Adipocyte (in vitro differentiated cells): ENCODE measurements at regions not wholly inside any gene's neighbourhood (a gene's known extent, or its start where the extent isn't known, plus 50 kb on each side); places are given as distances from the start of the nearest gene placed in this dataset.

Experiments
- DNase-seq: peaks from one replicate; pipeline ENCODE4 v3.0.0-alpha.2; 2015; ENCODE audit warnings: low read depth
- H3K27me3 ChIP-seq: replicated peaks from 2 replicates; pipeline ENCODE4 v1.7.0; 2013; ENCODE audit warnings: mild to moderate bottlenecking, low read length, moderate library complexity; ENCODE audit not compliant: control insufficient read depth, insufficient read depth
- H3K36me3 ChIP-seq: 2 replicates; pipeline ENCODE4 v1.7.0; 2013; ENCODE audit warnings: low read length, mild to moderate bottlenecking, moderate library complexity; ENCODE audit not compliant: control insufficient read depth, insufficient read depth, severe bottlenecking
- H3K4me1 ChIP-seq: 2 replicates; pipeline ENCODE4 v1.7.0; 2013; ENCODE audit warnings: mild to moderate bottlenecking, low read length, moderate library complexity; ENCODE audit not compliant: control insufficient read depth, insufficient read depth
- H3K4me3 ChIP-seq: 2 replicates; pipeline ENCODE4 v1.7.0; 2013; ENCODE audit warnings: mild to moderate bottlenecking, low read length, moderate library complexity
- H3K9ac ChIP-seq: 2 replicates; pipeline ENCODE4 v1.7.0; 2013; ENCODE audit warnings: mild to moderate bottlenecking, low read length, moderate library complexity
- H3K9me3 ChIP-seq: 2 replicates; pipeline ENCODE4 v1.7.0; 2013; ENCODE audit warnings: mild to moderate bottlenecking, low read length, moderate library complexity; ENCODE audit not compliant: control insufficient read depth

GRCh38 chr11:116510166-116510565, 262.6 kb downstream of the BUD13 start:
- H3K9me3 ChIP-seq, result no peaks in the 10 kb centered on the region
- no peaks in the 10 kb centered on the region for H3K4me1 ChIP-seq
- H3K27me3 ChIP-seq, result peaks cover 30% of the 10 kb centered on the region
- H3K36me3 ChIP-seq, result no peaks in the 10 kb centered on the region
- DNase-seq, result no peak
- no peak overlapping the region for H3K4me3 ChIP-seq
- H3K9ac ChIP-seq, result no peak overlapping the region

- Histone ChIP-seq H3K4me3 (no peak overlapping the region), H3K27me3 (peaks cover 30% of the 10 kb centered on the region), H3K36me3 (no peaks in the 10 kb centered on the region), H3K9ac (no peak overlapping the region), H3K9me3 (no peaks in the 10 kb centered on the region), H3K4me1 (no peaks in the 10 kb centered on the region)
- no peak for DNase-seq
Observed at GRCh38 chr11:116509551-116509950, 263.2 kb downstream of the BUD13 start.

GRCh38 chr11:116507849-116508695, 264.7 kb downstream of the BUD13 start:
- no peaks in the 10 kb centered on the region for H3K36me3 ChIP-seq
- no peaks in the 10 kb centered on the region for H3K4me1 ChIP-seq
- H3K27me3 ChIP-seq, result peaks cover 33% of the 10 kb centered on the region
- no peak overlapping the region for H3K4me3 ChIP-seq
- DNase-seq, result no peak
- H3K9ac ChIP-seq, result no peak overlapping the region
- H3K9me3 ChIP-seq, result no peaks in the 10 kb centered on the region

- Histone ChIP-seq H3K9me3 (no peaks in the 10 kb centered on the region), H3K9ac (no peak overlapping the region), H3K4me1 (no peaks in the 10 kb centered on the region), H3K36me3 (no peaks in the 10 kb centered on the region), H3K4me3 (no peak overlapping the region), H3K27me3 (peaks cover 37% of the 10 kb centered on the region)
- DNase-seq, result no peak
Observed at GRCh38 chr11:116507016-116507415, 265.8 kb downstream of the BUD13 start.

GRCh38 chr11:116506263-116506825, 266.4 kb downstream of the BUD13 start:
- no peaks in the 10 kb centered on the region for H3K4me1 ChIP-seq
- H3K9ac ChIP-seq, result no peak overlapping the region
- no peak overlapping the region for H3K4me3 ChIP-seq
- no peaks in the 10 kb centered on the region for H3K36me3 ChIP-seq
- H3K9me3 ChIP-seq, result no peaks in the 10 kb centered on the region
- DNase-seq, result no peak
- H3K27me3 ChIP-seq, result peaks cover 43% of the 10 kb centered on the region

GRCh38 chr11:116505298-116506262, 267.2 kb downstream of the BUD13 start:
- H3K36me3 ChIP-seq, result no peaks in the 10 kb centered on the region
- no peak for DNase-seq
- H3K4me3 ChIP-seq, result no peak overlapping the region
- no peaks in the 10 kb centered on the region for H3K9me3 ChIP-seq
- peaks cover 48% of the 10 kb centered on the region for H3K27me3 ChIP-seq
- no peak overlapping the region for H3K9ac ChIP-seq
- no peaks in the 10 kb centered on the region for H3K4me1 ChIP-seq

- Histone ChIP-seq H3K4me3 (no peak overlapping the region), H3K36me3 (no peaks in the 10 kb centered on the region), H3K4me1 (no peaks in the 10 kb centered on the region), H3K9ac (no peak overlapping the region), H3K27me3 (peaks cover 56% of the 10 kb centered on the region), H3K9me3 (no peaks in the 10 kb centered on the region)
- no peak for DNase-seq
Observed at GRCh38 chr11:116504541-116505297, 268.1 kb downstream of the BUD13 start.

- no peaks in the 10 kb centered on the region for H3K4me1 ChIP-seq
- H3K36me3 ChIP-seq, result no peaks in the 10 kb centered on the region
- peaks cover 67% of the 10 kb centered on the region for H3K27me3 ChIP-seq
- H3K9ac ChIP-seq, result no peak overlapping the region
- H3K9me3 ChIP-seq, result no peaks in the 10 kb centered on the region
- DNase-seq, result no peak
- H3K4me3 ChIP-seq, result no peak overlapping the region
Observed at GRCh38 chr11:116503216-116504160, 269.3 kb downstream of the BUD13 start.

- Histone ChIP-seq H3K36me3 (no peaks in the 10 kb centered on the region), H3K9ac (no peak overlapping the region), H3K4me1 (no peaks in the 10 kb centered on the region), H3K9me3 (no peaks in the 10 kb centered on the region), H3K4me3 (no peak overlapping the region), H3K27me3 (peaks cover 69% of the 10 kb centered on the region)
- no peak for DNase-seq
Observed at GRCh38 chr11:116502641-116503061, 270.1 kb downstream of the BUD13 start.

- no peak for DNase-seq
- Histone ChIP-seq H3K4me1 (no peaks in the 10 kb centered on the region), H3K4me3 (no peak overlapping the region), H3K9me3 (no peaks in the 10 kb centered on the region), H3K9ac (no peak overlapping the region), H3K36me3 (no peaks in the 10 kb centered on the region), H3K27me3 (peaks cover 68% of the 10 kb centered on the region)
Observed at GRCh38 chr11:116501728-116502127, 271.1 kb downstream of the BUD13 start.
